ENCODE measurements at regions not wholly inside any gene's neighbourhood (a gene's known extent, or its start where the extent isn't known, plus 50 kb on each side); places are given as distances from the start of the nearest gene placed in this dataset.

GRCh38 chr15:93948726-93949125 lies 282.6 kb upstream of the MCTP2 start:
- H2AFZ ChIP-seq (ENCODE audit: low read depth, low read length), result no peak overlapping the region
- H3K27ac Mint-ChIP-seq (ENCODE audit: unreplicated experiment), result no peak overlapping the region

DNA sequence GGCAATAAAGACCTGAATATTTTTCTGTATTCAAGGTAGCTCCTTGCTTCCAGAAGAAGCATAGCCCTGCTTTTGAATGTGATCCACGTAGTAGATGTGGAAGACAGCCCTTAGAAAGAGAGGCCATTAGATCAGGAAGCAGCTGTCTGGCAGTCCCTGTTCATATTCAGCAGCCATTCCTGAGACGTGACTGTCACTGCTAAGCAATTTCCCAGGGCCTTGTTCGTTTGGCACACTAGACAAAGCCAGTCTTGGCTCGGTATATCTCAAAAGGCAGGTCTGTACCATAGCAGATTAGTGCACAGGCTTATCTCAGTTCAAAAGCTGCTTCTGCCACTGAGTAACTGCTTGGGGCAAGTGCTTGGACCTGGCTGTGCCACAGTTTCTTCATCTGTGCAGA lies 287.8 kb upstream of the MCTP2 start:
- Histone ChIP-seq H3K36me3 (ENCODE audit: insufficient read depth, low read length) (no peaks in the 10 kb centered on the region), H3K4me3 (ENCODE audit: insufficient read depth, low read depth, low read length) (no peak overlapping the region), H2AFZ (ENCODE audit: low read depth, low read length) (peak overlapping the region; percentile 18), H3K4me2 (ENCODE audit: low read length) (no peak overlapping the region), H3K27me3 (ENCODE audit: insufficient read depth, low read length) (no peaks in the 10 kb centered on the region), H3K27ac (ENCODE audit: low read depth, low read length) (no peak overlapping the region), H3K4me1 (ENCODE audit: insufficient read depth, low read length) (no peaks in the 10 kb centered on the region), H3K9ac (ENCODE audit: low read length) (no peak overlapping the region), H3K79me2 (ENCODE audit: insufficient read depth, low read length) (no peaks in the 10 kb centered on the region), H4K20me1 (ENCODE audit: insufficient read depth, low read length) (no peaks in the 10 kb centered on the region), H3K9me3 (ENCODE audit: insufficient read depth, low read depth, low read length) (no peaks in the 10 kb centered on the region)
- Mint-ChIP-seq H3K27me3 (ENCODE audit: low read depth, unreplicated experiment) (peaks cover 6% of the 10 kb centered on the region), H3K4me3 (ENCODE audit: unreplicated experiment) (no peak overlapping the region), H3K27ac (ENCODE audit: unreplicated experiment) (no peak overlapping the region), H3K4me1 (ENCODE audit: low read depth, unreplicated experiment) (peaks cover 2% of the 10 kb centered on the region), H3K9me3 (ENCODE audit: unreplicated experiment) (no peaks in the 10 kb centered on the region), H3K36me3 (ENCODE audit: low read depth, unreplicated experiment) (no peaks in the 10 kb centered on the region)
- no peak for TF ChIP-seq EZH2 (IDR thresholded peaks at IDR 0.05; ENCODE audit: insufficient read depth, low read length)
- TF ChIP-seq CTCF (IDR thresholded peaks at IDR 0.05; ENCODE audit: insufficient read depth, low read depth, low read length), result no peak
- FAIRE-seq (no peak), DNase-seq (ENCODE audit: low read depth) (peak; percentile 45)

More at GRCh38 chr15:93948726-93949125, 282.6 kb upstream of the MCTP2 start:
- DNase-seq (ENCODE audit: low read depth) (no peak), FAIRE-seq (no peak)
- Histone ChIP-seq H3K79me2 (ENCODE audit: insufficient read depth, low read length) (no peaks in the 10 kb centered on the region), H3K27ac (ENCODE audit: low read depth, low read length) (no peak overlapping the region), H3K9ac (ENCODE audit: low read length) (no peak overlapping the region), H3K4me1 (ENCODE audit: insufficient read depth, low read length) (no peaks in the 10 kb centered on the region), H3K4me3 (ENCODE audit: insufficient read depth, low read depth, low read length) (no peak overlapping the region), H3K36me3 (ENCODE audit: insufficient read depth, low read length) (no peaks in the 10 kb centered on the region), H3K4me2 (ENCODE audit: low read length) (no peak overlapping the region), H4K20me1 (ENCODE audit: insufficient read depth, low read length) (no peaks in the 10 kb centered on the region), H3K9me3 (ENCODE audit: insufficient read depth, low read depth, low read length) (no peaks in the 10 kb centered on the region), H3K27me3 (ENCODE audit: insufficient read depth, low read length) (no peaks in the 10 kb centered on the region)
- Mint-ChIP-seq H3K27me3 (ENCODE audit: low read depth, unreplicated experiment) (peaks cover 9% of the 10 kb centered on the region), H3K9me3 (ENCODE audit: unreplicated experiment) (no peaks in the 10 kb centered on the region), H3K4me3 (ENCODE audit: unreplicated experiment) (no peak overlapping the region), H3K36me3 (ENCODE audit: low read depth, unreplicated experiment) (no peaks in the 10 kb centered on the region), H3K4me1 (ENCODE audit: low read depth, unreplicated experiment) (no peaks in the 10 kb centered on the region)
- TF ChIP-seq CTCF (IDR thresholded peaks at IDR 0.05; ENCODE audit: insufficient read depth, low read depth, low read length) (no peak), EZH2 (IDR thresholded peaks at IDR 0.05; ENCODE audit: insufficient read depth, low read length) (no peak)

GRCh38 chr15:93942269-93942694 lies 289.1 kb upstream of the MCTP2 start:
- H2AFZ ChIP-seq (ENCODE audit: low read depth, low read length), result no peak overlapping the region
- FAIRE-seq, result no peak
- no peaks in the 10 kb centered on the region for H3K9me3 ChIP-seq (ENCODE audit: insufficient read depth, low read depth, low read length)
- H3K27ac Mint-ChIP-seq (ENCODE audit: unreplicated experiment), result no peak overlapping the region
- H4K20me1 ChIP-seq (ENCODE audit: insufficient read depth, low read length), result no peaks in the 10 kb centered on the region
- no peak overlapping the region for H3K27ac ChIP-seq (ENCODE audit: low read depth, low read length)
- H3K36me3 ChIP-seq (ENCODE audit: insufficient read depth, low read length), result no peaks in the 10 kb centered on the region
- H3K4me1 Mint-ChIP-seq (ENCODE audit: low read depth, unreplicated experiment), result peaks cover 2% of the 10 kb centered on the region
- no peaks in the 10 kb centered on the region for H3K27me3 ChIP-seq (ENCODE audit: insufficient read depth, low read length)
- H3K4me1 ChIP-seq (ENCODE audit: insufficient read depth, low read length), result no peaks in the 10 kb centered on the region
- H3K79me2 ChIP-seq (ENCODE audit: insufficient read depth, low read length), result no peaks in the 10 kb centered on the region
- no peak overlapping the region for H3K9ac ChIP-seq (ENCODE audit: low read length)
- no peak for TF ChIP-seq EZH2 (IDR thresholded peaks at IDR 0.05; ENCODE audit: insufficient read depth, low read length)
- no peak for TF ChIP-seq CTCF (IDR thresholded peaks at IDR 0.05; ENCODE audit: insufficient read depth, low read depth, low read length)
- peak; percentile 40 for DNase-seq (ENCODE audit: low read depth)
- H3K27me3 Mint-ChIP-seq (ENCODE audit: low read depth, unreplicated experiment), result peaks cover 7% of the 10 kb centered on the region
- H3K36me3 Mint-ChIP-seq (ENCODE audit: low read depth, unreplicated experiment), result no peaks in the 10 kb centered on the region
- no peak overlapping the region for H3K4me3 Mint-ChIP-seq (ENCODE audit: unreplicated experiment)
- no peaks in the 10 kb centered on the region for H3K9me3 Mint-ChIP-seq (ENCODE audit: unreplicated experiment)
- no peak overlapping the region for H3K4me3 ChIP-seq (ENCODE audit: insufficient read depth, low read depth, low read length)
- no peak overlapping the region for H3K4me2 ChIP-seq (ENCODE audit: low read length)
